Osteoblast (primary cell): ENCODE measurements at regions not wholly inside any gene's neighbourhood (a gene's known extent, or its start where the extent isn't known, plus 50 kb on each side); places are given as distances from the start of the nearest gene placed in this dataset.

Source experiments
- DNase-seq: peaks from one replicate; pipeline ENCODE4 v3.0.0; 2011; ENCODE audit warnings: low spot score, mixed read lengths; ENCODE audit not compliant: insufficient read length; ENCODE audit errors: missing footprints
- H2AFZ ChIP-seq: 2 replicates; pipeline ENCODE4 v1.6.0; 2011; ENCODE audit warnings: mild to moderate bottlenecking, low read length
- H3K27ac ChIP-seq: 2 replicates; pipeline ENCODE4 v1.5.1; 2011; ENCODE audit warnings: mild to moderate bottlenecking, low read depth, low read length, moderate library complexity
- H3K27me3 ChIP-seq: 2 replicates; pipeline ENCODE4 v1.6.0; 2012; ENCODE audit warnings: mild to moderate bottlenecking, control low read depth, inconsistent platforms, low read length, moderate library complexity; ENCODE audit not compliant: insufficient read depth
- H3K36me3 ChIP-seq: 2 replicates; pipeline ENCODE4 v1.5.1; 2011; ENCODE audit warnings: mild to moderate bottlenecking, low read length, control low read depth, moderate library complexity; ENCODE audit not compliant: insufficient read depth
- H3K4me1 ChIP-seq: 2 replicates; pipeline ENCODE4 v1.5.1; 2011; ENCODE audit warnings: mild to moderate bottlenecking, low read length, control low read depth, moderate library complexity; ENCODE audit not compliant: insufficient read depth
- H3K4me2 ChIP-seq: 2 replicates; pipeline ENCODE4 v1.6.0; 2011; ENCODE audit warnings: mild to moderate bottlenecking, low read length; ENCODE audit not compliant: insufficient read depth
- H3K4me3 ChIP-seq: fragments of 200-600 bp; sonication (generic); 3 replicates; pipeline ENCODE4 v1.5.1; 2012; ENCODE audit warnings: mild to moderate bottlenecking, low read length, inconsistent platforms; ENCODE audit not compliant: insufficient read depth
- H3K79me2 ChIP-seq: 2 replicates; pipeline ENCODE4 v1.6.0; 2012; ENCODE audit warnings: mild to moderate bottlenecking, low read length, control low read depth, inconsistent platforms; ENCODE audit not compliant: insufficient read depth
- H3K9me3 ChIP-seq: 2 replicates; pipeline ENCODE4 v1.5.1; 2011; ENCODE audit warnings: low read depth, low read length, control low read depth
- H4K20me1 ChIP-seq: 2 replicates; pipeline ENCODE4 v1.6.0; 2012; ENCODE audit warnings: mild to moderate bottlenecking, low read length, control low read depth; ENCODE audit not compliant: insufficient read depth
- CTCF ChIP-seq: IDR thresholded peaks from 2 replicates; pipeline ENCODE4 v1.5.1; 2011; ENCODE audit warnings: mild to moderate bottlenecking, low read depth, low read length, moderate library complexity; ENCODE audit errors: extremely low read depth

DNA sequence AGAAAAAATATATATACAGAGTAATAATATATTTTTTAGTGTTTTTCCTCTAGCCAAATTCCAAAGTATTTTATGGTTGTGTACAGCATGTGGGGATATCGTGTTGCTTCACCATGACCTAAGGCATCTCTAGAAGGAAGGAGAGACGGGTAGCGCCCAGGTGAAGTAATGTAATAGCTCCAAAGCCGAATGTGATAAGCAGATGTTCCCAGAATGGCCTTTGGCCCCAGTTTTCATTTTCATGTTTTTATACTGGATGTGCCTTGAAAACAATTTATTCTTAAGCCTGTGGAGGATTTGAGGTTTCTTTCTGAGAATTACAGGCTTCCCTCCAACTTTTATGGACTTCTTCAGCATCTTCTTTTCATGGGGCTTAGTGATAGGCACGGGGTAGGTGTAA, 587.9 kb upstream of the KIRREL3 start:
- Histone ChIP-seq H3K36me3 (no peaks in the 10 kb centered on the region), H3K9me3 (no peaks in the 10 kb centered on the region), H3K4me3 (no peak overlapping the region), H3K27ac (no peak overlapping the region), H3K4me2 (no peak overlapping the region), H3K4me1 (no peaks in the 10 kb centered on the region), H2AFZ (no peak overlapping the region), H4K20me1 (no peaks in the 10 kb centered on the region), H3K27me3 (no peaks in the 10 kb centered on the region), H3K79me2 (no peaks in the 10 kb centered on the region)
- no peak for DNase-seq
- TF ChIP-seq CTCF: no peak

GRCh38 chr11:127587511-127587910, 586.9 kb upstream of the KIRREL3 start:
- no peak overlapping the region for H2AFZ ChIP-seq
- no peak overlapping the region for H3K4me2 ChIP-seq
- no peaks in the 10 kb centered on the region for H3K9me3 ChIP-seq
- H3K4me3 ChIP-seq: no peak overlapping the region
- H3K79me2 ChIP-seq: no peaks in the 10 kb centered on the region
- no peak for TF ChIP-seq CTCF
- no peaks in the 10 kb centered on the region for H4K20me1 ChIP-seq
- no peak overlapping the region for H3K27ac ChIP-seq
- no peaks in the 10 kb centered on the region for H3K4me1 ChIP-seq
- no peaks in the 10 kb centered on the region for H3K36me3 ChIP-seq
- no peak for DNase-seq
- no peaks in the 10 kb centered on the region for H3K27me3 ChIP-seq

- no peaks in the 10 kb centered on the region for H3K4me1 ChIP-seq
- DNase-seq: no peak
- no peaks in the 10 kb centered on the region for H3K79me2 ChIP-seq
- H3K36me3 ChIP-seq: no peaks in the 10 kb centered on the region
- no peak overlapping the region for H3K4me2 ChIP-seq
- no peaks in the 10 kb centered on the region for H3K9me3 ChIP-seq
- no peak overlapping the region for H3K27ac ChIP-seq
- no peak overlapping the region for H3K4me3 ChIP-seq
- H3K27me3 ChIP-seq: no peaks in the 10 kb centered on the region
- H2AFZ ChIP-seq: no peak overlapping the region
- H4K20me1 ChIP-seq: no peaks in the 10 kb centered on the region
- TF ChIP-seq CTCF: no peak
These were observed 575.6 kb upstream of the KIRREL3 start for GRCh38 chr11:127576210-127576609.

GRCh38 chr11:127574478-127574877, 573.9 kb upstream of the KIRREL3 start:
- Histone ChIP-seq H3K79me2 (no peaks in the 10 kb centered on the region), H3K27ac (no peak overlapping the region), H3K36me3 (no peaks in the 10 kb centered on the region), H3K4me3 (no peak overlapping the region), H4K20me1 (no peaks in the 10 kb centered on the region), H2AFZ (no peak overlapping the region), H3K27me3 (no peaks in the 10 kb centered on the region), H3K9me3 (no peaks in the 10 kb centered on the region), H3K4me1 (no peaks in the 10 kb centered on the region), H3K4me2 (no peak overlapping the region)
- DNase-seq: no peak
- no peak for TF ChIP-seq CTCF
